Hematopoietic multipotent progenitor cell treated with erythropoietin and hydrocortisone succinate and interleukin-3 and kit ligand, for 15 days (in vitro differentiated cells): ENCODE measurements at regions not wholly inside any gene's neighbourhood (a gene's known extent, or its start where the extent isn't known, plus 50 kb on each side); places are given as distances from the start of the nearest gene placed in this dataset.

Experiments
- DNase-seq: peaks from one replicate; pipeline ENCODE4 v3.0.0-alpha.2; 2015; ENCODE audit warnings: low spot score

DNA sequence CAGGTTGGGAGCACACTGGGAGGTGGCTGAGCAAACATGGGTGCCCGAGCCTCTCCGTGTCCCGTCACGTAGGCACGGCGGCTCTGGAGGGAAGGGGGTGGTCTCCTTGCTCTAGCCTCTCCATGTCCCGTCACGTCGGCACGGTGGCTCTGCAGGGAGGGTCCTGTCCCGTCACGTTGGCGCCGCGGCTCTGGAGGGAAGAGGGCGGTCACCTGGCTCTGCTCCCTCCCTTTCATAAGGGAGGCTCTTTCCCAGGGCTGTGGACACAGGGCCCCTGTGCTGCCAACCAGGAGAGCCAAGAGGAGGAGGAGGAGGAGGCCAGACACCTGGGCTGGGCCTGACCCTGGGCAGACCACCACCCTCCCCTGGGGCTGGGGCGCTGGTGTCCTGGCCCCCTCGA is 1173.7 kb downstream of the BRD1 start:
- DNase-seq: no peak

DNA sequence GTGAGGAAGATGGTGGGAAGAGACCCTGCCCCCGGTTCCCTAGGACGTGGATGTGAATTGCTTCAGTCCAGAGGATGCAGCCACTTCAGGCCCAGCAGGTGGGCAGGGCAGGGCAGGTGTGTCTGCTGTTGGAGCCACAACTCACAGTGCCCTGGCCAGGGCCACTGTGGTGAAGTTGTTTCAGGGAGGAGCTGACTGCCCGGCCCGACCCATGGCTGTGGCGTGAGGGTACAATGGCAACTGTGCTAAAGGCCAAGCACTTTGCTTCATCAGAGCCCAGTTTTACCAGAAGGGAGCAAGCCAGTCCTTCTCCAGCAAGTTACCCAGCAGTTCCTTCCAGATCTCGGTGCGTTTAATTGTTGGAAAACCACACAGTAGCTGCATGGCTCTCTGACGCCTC is 1174.4 kb downstream of the BRD1 start:
- DNase-seq: no peak

- DNase-seq: no peak
Measured at GRCh38 chr22:48652796-48653195, 1174.9 kb downstream of the BRD1 start.

DNA sequence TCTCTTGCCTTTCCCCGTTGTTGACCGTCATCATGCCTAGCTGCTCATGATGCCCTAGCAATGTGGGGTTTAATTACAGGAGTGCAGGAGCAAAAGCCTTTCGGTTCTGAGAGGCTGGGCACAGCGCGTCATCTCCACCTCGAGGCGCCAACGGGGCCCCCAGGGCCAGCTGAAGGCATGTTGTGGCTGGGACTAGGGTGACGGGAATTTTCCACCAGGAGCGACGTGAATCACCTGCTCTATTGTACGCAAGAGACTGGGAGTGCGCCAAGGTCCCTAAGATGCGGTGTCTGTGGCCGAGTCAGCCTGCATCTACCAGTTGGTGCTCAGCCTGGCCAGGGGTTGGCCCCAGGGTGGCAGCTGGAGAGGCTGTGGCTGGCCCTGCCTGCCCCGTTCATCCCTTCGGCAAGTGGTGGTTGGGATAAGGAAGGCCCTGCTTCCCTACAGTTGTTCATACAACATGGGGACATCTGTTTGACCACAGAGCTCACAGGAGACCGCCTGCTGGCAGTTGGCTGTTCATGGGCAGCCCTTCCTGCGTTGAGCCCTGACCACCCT is 1175.6 kb downstream of the BRD1 start:
- no peak for DNase-seq

DNA sequence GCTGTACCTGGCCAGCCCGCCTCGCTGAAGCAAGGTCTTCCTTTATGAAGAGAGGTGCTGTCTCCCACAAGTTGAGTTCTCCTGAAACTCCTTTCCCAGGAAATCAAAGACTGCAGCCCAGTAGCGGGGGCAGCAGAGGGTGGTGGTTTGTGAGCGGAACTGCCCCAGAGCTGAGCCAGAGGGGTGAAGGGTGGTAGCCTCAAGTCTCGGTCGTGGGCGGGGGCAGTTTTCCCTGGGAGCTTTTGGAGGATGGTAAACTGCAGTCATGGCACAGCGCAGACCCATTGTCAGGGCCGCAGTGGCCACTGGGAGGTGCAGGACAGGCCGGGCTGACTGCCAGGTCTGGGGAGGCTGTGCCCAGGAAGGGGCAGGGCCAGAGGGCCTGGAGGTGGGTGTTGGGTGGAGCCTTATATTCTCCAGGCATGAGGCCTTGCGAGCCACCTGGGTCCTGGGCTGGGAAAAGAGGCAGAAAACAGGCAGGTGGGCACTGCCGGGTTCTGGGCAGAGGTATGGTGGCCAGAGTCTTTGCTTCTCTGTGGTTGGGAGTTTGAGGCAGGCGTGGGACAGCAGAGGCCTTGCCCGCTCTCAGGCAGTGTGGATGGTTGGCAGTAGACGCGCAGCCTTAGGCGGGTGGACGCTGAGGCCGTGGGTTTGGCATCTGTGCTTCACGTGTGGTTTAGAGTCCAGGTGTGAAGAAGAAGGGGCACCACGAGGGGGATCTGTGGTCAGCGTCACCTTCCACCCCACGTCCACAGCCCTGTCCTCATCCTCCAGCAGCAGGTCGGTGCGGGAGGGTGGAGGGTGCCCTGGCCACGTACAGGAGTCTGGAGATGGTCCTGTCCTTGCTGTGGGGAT is 1176.4 kb downstream of the BRD1 start:
- no peak for DNase-seq

GRCh38 chr22:48650323-48651035 is 1177.2 kb downstream of the BRD1 start:
- DNase-seq: no peak

GRCh38 chr22:48649466-48649865 is 1178.2 kb downstream of the BRD1 start:
- no peak for DNase-seq

- no peak for DNase-seq
Measured at GRCh38 chr22:48649031-48649430, 1178.6 kb downstream of the BRD1 start.

GRCh38 chr22:48647606-48648515 is 1179.8 kb downstream of the BRD1 start:
- DNase-seq: no peak

- DNase-seq: no peak
Measured at GRCh38 chr22:48647051-48647450, 1180.6 kb downstream of the BRD1 start.

DNA sequence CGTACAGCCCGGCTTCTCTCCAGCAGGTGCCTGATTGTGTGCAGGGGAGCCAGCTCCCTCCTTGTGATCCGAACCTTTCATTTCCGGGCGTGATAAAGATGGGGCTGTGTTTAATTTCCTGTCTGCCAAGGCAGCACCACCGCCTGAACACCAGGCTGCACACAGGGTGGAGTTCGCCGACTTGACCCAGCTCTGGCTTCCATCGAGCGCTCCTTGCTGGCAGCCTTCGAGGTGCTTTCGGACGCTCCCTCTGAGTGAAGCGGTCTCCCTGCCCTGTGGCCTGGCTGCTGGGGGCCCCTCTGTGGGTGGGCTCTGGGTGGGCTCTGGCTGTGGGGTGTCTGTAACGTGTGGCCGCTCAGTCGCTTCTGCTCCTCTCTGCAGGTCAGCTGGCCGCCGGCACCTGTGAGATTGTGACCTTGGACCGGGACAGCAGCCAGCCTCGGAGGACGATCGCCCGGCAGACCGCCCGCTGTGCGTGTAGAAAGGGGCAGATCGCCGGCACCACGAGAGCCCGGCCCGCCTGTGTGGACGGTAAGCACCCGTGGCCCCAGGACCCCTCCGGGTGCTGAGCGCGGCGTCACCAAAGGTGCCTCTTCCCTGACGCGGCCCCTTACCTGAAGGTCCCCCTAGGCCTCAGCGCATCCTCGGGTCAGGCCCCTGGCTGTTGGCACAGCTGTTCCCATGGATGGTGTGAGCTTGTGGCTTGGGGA is 1181.3 kb downstream of the BRD1 start:
- DNase-seq: no peak

GRCh38 chr22:48645766-48646165 is 1181.9 kb downstream of the BRD1 start:
- no peak for DNase-seq

- no peak for DNase-seq
Measured at GRCh38 chr22:48644997-48645396, 1182.7 kb downstream of the BRD1 start.

DNA sequence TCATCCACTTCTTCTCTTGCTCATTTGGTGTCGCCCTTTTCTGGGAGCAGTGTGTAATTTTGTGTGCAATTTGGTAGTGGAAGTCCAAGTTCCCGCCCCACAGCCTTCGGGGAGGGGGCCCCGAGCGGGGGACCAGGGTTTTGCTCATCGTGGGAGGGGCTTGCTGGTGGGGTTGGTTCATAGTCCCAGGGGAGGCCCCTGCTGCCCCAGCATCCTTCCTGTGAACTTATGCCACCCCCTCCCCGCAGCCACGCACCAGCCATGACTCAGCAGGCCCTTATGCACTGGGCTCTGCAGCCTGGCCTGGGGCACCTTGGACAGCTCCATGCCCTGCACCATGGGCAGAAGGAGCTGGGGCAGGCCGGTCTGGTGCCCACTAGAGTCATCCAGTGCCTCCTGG is 1183.6 kb downstream of the BRD1 start:
- no peak for DNase-seq

DNA sequence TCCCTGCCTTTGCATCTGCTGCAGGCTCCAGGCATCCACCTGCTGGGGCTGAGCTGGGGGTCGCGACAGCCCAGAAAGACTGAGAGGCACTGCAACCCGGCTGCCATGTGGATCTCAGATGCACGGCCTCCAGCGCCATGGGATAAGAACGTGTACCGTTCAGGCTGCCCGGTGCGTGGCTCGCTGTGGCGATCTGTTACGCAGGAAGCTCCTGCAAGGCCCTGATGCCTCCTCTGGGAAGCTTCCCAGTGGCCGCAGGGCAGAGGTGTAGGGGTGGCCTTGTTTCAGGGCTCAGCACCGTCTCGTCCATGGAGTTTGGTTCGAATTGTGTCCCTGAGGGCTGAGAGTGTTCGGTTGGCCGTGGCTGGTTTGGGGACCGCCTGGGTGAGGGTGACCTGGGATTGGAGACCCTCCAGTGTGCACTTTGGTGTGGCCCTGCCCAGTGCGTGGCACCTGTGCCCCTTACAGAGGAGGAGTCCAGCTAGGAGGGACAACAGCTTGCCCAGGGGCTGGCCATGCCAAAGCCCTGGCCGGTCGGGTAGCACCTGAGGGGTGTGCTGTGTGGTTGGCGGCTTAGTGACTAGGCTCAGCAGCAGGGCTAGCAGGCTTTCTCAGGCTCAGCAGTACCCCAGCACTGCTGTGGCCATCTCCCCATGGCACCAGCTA is 1184.5 kb downstream of the BRD1 start:
- DNase-seq: no peak

GRCh38 chr22:48642550-48642949 is 1185.1 kb downstream of the BRD1 start:
- no peak for DNase-seq

GRCh38 chr22:48641906-48642475 is 1185.7 kb downstream of the BRD1 start:
- DNase-seq: no peak

- DNase-seq: no peak
Measured at GRCh38 chr22:48640890-48641841, 1186.5 kb downstream of the BRD1 start.
